ENCODE measurements at regions not wholly inside any gene's neighbourhood (a gene's known extent, or its start where the extent isn't known, plus 50 kb on each side); places are given as distances from the start of the nearest gene placed in this dataset.

DNA sequence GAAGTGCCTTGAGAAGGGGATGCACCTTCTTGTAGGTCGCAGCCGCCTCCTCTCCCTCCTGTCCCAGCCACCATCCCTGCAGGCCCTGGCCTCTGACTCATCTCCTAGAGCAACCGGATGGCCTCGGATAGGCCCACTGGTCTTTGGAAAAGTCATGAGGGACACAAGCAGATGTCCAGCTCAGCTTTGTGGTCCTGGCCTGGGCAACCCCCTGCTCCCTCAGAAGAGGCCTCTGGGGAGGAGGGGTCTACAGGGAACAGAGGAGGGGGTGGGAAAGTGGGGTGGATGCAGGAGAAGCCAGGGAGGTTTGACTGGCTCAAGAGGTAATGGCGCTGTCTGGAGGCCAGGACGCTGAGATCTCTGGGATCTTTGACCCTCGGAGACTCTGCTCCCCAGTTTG is 259.2 kb upstream of the TLE3 start:
- H4K20me1 ChIP-seq (ENCODE audit: control insufficient read depth, insufficient read depth, insufficient read length) = no peaks in the 10 kb centered on the region
- H2AK5ac ChIP-seq (ENCODE audit: insufficient read length, low read length) = no peak overlapping the region
- H4K8ac ChIP-seq (replicated peaks; ENCODE audit: insufficient read length, low read depth, low read length) = no peak overlapping the region
- no peak overlapping the region for H2BK12ac ChIP-seq (ENCODE audit: insufficient read length, low read depth, low read length)
- no peak overlapping the region for H3K4me3 Mint-ChIP-seq
- no peak overlapping the region for H3K9ac ChIP-seq (ENCODE audit: extremely low read depth, insufficient read length, low read length)
- H3K9me3 ChIP-seq (ENCODE audit: control insufficient read depth, low read depth, low read length) = no peaks in the 10 kb centered on the region
- H4K91ac ChIP-seq (ENCODE audit: insufficient read length, low read depth, low read length) = no peak overlapping the region
- no peaks in the 10 kb centered on the region for H3K23me2 ChIP-seq (ENCODE audit: insufficient read length, low read depth, low read length, poor library complexity, severe bottlenecking)
- H3K27me3 Mint-ChIP-seq (ENCODE audit: low read depth) = peaks cover 7% of the 10 kb centered on the region
- H3K9me3 Mint-ChIP-seq = no peaks in the 10 kb centered on the region
- no peaks in the 10 kb centered on the region for H3K79me1 ChIP-seq (ENCODE audit: insufficient read depth, low read depth, low read length, poor library complexity, severe bottlenecking)
- no peak overlapping the region for H3K27ac ChIP-seq (ENCODE audit: insufficient read length, low read depth, low read length)
- H3K14ac ChIP-seq (ENCODE audit: insufficient read depth, low read length) = no peak overlapping the region
- no peak overlapping the region for H2BK5ac ChIP-seq (ENCODE audit: insufficient read length, low read length)
- no CpG with 5 or more reads among the region's 7 CpGs for WGBS (ENCODE audit: extremely low coverage, insufficient read length, low lambda C conversion rate)
- no peak overlapping the region for H3K18ac ChIP-seq (ENCODE audit: insufficient read length, low read depth, low read length)
- H3K36me3 Mint-ChIP-seq (ENCODE audit: insufficient read depth in 1 of 3, low read depth in 3 of 3) = no peaks in the 10 kb centered on the region; a peak in 1 of 7 replicates
- no peak overlapping the region for H3K23ac ChIP-seq (ENCODE audit: insufficient read length, low read depth, low read length)
- H3T11ph ChIP-seq (ENCODE audit: low read length) = no peak overlapping the region
- no peak overlapping the region; a peak in 1 of 7 replicates for H3K27ac Mint-ChIP-seq
- no peak overlapping the region for H2BK15ac ChIP-seq (ENCODE audit: low read depth, low read length)
- H3K4me1 ChIP-seq (ENCODE audit: insufficient read depth, low read length) = no peaks in the 10 kb centered on the region
- H2BK20ac ChIP-seq (ENCODE audit: low read depth, low read length, poor library complexity, severe bottlenecking) = no peak overlapping the region
- no peak for DNase-seq
- no peaks in the 10 kb centered on the region for H3K27me3 ChIP-seq (ENCODE audit: insufficient read depth, low read length)
- no peak overlapping the region for H2AFZ ChIP-seq (ENCODE audit: low read length)
- H3K4ac ChIP-seq (ENCODE audit: low read depth, low read length) = no peak overlapping the region
- no peaks in the 10 kb centered on the region for H3K79me2 ChIP-seq (ENCODE audit: insufficient read depth, low read length)
- H4K5ac ChIP-seq (ENCODE audit: insufficient read length, low read depth, low read length) = no peak overlapping the region
- no peak overlapping the region for H2BK120ac ChIP-seq (ENCODE audit: low read depth, low read length, poor library complexity, severe bottlenecking)
- peaks cover 9 to 13% of the 10 kb centered on the region in 2 experiments for H3K4me1 Mint-ChIP-seq
- no peak for TF ChIP-seq CTCF (conservative IDR thresholded peaks at IDR 0.05)
- no peak overlapping the region for H3K4me2 ChIP-seq (ENCODE audit: insufficient read depth, insufficient read length, low read length)
- no peak overlapping the region for H3K56ac ChIP-seq (ENCODE audit: insufficient read length, low read depth, low read length)
